ENCODE measurements at regions not wholly inside any gene's neighbourhood (a gene's known extent, or its start where the extent isn't known, plus 50 kb on each side); places are given as distances from the start of the nearest gene placed in this dataset.
"Not testable (repeated sequence)": the region's sequence is repeated elsewhere in the genome, so short reads cannot be mapped to it uniquely, and the experiment has no call there.

DNA sequence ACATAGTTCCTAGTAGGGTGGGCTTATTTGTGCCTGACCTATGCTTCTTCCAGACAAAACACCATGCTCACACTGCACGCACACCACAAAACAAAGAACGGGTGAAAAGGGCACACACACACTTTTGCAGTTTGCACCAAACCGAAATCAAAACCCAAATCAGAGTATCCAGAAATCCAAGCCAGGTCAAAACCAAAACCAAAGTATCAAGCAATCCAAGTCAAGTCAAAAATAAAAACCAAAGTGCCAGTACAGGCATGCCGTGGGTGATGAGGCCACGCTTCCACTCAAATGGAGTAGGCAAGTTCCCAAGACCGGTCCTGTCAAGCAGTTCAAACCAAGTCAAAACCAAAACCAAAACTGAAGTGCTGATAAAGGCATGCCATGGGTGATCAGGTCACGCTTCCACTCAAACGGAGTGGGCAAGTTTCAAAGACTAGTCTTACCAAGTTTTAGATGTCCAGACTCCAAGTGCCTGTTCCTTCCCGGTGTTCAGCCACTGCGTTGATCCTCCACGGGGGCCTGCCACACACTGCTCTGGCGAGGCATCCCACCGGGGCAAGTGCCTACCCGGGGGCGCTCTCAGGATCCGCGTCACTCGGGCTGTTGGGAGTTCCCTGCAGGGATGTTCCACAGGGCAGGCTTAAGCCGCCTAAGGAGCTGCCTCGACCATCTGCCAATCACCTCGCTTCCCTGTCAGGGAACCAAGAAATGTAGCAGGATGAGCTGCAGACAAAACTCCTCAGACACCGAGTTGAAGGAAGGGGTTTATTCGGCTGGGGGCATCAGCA, 184.5 kb upstream of the SGO1 start:
- not testable (repeated sequence) for DNase-seq

GRCh38 chr3:20361000-20361399, 175.0 kb upstream of the SGO1 start:
- DNase-seq, result no peak

- no peak for DNase-seq
Observed at GRCh38 chr3:20353286-20353685, 167.3 kb upstream of the SGO1 start.

GRCh38 chr3:20352546-20353179, 166.7 kb upstream of the SGO1 start:
- DNase-seq, result no peak

DNA sequence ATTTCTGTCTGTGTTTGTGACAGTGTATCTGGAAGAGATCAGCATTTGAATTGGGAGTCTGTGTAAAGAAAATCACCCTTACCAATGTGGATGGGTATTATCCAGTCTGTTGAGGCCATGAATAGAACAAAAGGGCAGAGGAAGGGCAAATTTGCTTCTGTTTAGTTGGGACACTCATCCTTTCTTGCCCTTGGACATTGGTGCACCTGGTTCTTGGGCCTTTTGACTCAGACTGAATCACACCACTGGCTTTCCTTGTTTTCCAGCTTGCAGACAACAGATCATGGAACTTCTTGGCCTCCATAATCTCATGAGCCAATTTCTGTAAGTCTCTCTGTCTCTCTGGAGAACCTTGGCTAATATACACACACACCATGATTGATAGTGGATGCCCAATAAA, 164.4 kb upstream of the SGO1 start:
- DNase-seq, result no peak

DNA sequence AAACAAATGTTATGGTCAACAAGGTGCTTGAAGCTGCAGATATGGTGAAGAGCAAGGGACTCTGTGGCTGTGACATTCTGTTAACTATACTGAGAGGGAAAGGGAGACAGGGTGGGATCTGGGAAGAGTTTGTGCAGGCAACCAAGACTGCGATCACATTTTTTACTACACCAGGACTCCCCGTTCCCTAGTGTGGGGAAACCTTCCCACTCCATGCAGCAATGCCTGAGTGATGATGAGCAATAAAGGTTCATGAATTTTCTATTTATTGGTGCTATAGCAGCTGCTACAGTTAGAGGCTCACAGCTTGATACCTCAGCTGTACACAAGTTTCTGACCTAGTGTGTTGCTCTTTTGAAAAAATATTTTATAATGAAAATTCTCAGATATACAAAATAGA, 160.9 kb upstream of the SGO1 start:
- DNase-seq, result no peak

GRCh38 chr3:20346369-20346768, 160.4 kb upstream of the SGO1 start:
- no peak for DNase-seq

- no peak for DNase-seq
Observed at GRCh38 chr3:20344400-20344959, 158.5 kb upstream of the SGO1 start.

- DNase-seq, result no peak
Observed at GRCh38 chr3:20343790-20344189, 157.8 kb upstream of the SGO1 start.

DNA sequence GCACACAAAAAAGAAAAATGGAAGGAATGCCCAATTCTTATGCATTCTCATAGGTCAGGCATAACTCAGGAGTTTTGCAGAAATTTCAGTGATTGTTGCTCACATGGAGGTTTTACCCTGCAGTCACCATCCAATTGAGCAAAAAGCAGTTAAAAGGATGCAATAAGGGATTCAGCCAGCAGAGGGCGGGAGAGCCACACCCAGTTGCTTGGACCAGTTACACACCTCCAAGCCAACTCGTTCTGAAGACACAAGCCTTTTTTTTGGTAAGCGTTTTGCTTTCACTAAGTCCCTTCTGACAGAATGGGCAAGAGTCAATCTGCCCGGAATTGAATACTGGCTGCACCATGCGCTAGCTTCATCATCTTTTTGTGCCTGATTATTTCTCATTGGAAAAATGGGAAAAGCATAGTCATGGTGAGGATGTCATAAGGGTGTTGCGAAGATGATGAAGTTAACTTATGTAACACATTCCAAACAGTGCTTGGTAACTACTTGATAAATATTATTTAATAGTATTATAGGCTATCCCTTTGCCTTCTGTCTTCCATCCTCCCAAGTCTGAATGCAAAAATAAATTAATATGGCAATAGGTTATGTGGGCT, 154.4 kb upstream of the SGO1 start:
- DNase-seq, result peak; percentile 54

GRCh38 chr3:20336572-20336971, 150.6 kb upstream of the SGO1 start:
- no peak for DNase-seq

DNA sequence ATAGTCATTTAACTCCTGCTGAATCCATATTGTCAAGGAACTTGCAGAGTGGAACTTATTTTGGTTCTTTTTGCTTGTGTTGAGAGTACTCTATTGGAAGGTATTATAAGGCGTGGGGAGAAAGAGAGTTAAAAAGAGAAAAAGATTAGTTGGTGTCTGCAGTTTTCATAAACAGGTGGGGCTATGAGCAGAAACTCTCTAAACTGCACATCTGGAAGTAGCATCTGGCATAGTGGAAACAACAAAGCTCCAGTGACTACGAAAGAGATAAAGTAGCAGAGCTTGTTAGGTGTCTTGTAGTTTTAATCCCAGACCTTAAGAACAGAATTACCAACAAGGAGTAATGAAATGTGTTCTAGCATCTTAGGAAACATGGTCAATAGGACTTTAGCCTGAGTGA, 148.8 kb upstream of the SGO1 start:
- no peak for DNase-seq

- no peak for DNase-seq
Observed at GRCh38 chr3:20327889-20328288, 141.9 kb upstream of the SGO1 start.

DNA sequence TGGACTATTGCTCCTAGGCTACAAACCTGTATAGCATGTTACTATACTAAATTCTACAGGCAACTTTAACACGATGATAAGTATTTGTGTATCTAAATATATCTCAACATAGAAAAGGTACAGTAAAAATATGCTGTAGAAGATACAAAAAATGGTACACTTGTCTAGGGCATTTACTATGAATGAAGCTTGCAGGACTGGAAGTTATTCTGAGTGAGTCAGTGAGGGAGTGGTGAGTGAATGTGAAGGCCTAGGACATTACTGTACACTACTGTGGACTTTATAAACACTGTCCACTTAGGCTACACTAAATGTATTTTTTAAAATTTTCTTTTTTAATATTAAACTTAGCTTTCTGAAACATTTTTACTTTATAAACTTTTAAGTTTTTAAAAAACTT, 140.5 kb upstream of the SGO1 start:
- no peak for DNase-seq

GRCh38 chr3:20325563-20325962, 139.6 kb upstream of the SGO1 start:
- no peak for DNase-seq

- DNase-seq, result no peak
Observed at GRCh38 chr3:20324664-20325478, 138.9 kb upstream of the SGO1 start.

DNA sequence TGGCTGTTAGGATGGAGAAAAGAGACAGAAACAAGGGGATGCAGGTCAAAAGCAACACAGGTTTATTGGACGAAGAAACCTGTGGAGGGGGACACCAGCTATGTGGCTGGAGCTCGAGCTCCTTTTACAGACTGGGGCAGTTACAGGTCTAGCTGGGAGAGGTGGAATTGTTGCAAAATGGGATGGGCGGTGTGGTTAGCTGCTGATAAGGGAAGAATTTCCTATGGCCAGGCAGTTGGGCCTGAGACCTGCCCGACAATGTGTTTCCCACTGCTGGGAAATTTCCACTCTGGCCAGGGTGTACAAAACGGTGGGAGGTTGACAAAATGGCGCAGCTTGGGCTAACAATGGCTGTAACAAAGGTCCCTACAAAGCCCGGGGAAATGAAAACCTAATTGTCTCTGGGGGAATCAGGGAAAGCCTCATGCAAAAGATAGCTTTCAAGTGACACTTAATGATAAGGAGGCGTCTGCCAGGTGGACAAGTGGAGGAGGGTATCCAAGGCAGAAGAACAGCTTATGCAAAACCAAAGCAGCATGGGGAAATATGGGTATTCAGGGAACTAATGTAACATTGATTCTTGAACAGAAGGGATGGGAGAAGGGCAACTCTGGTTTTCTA, 137.4 kb upstream of the SGO1 start:
- no peak for DNase-seq

DNA sequence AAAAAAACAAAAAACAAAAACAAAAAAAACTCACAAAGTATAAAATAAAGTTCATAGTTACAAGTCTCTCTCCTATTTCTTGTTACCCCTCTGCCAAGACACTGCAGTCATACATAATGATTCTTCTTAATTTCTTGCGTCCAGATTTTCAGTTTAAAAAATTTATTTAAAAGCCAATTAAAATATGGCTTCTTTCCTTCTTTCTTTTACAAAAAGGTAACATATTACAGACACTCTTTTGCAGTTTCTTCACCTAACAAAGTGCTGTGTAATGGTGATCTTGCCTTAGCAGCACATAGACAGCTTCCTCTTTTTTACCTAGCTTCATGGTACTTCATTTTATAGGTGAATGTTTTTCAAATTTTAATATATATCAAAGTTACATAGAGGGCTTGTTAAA, 136.1 kb upstream of the SGO1 start:
- DNase-seq, result no peak

- no peak for DNase-seq
Observed at GRCh38 chr3:20321391-20322047, 135.5 kb upstream of the SGO1 start.

- no peak for DNase-seq
Observed at GRCh38 chr3:20320489-20320888, 134.5 kb upstream of the SGO1 start.

DNA sequence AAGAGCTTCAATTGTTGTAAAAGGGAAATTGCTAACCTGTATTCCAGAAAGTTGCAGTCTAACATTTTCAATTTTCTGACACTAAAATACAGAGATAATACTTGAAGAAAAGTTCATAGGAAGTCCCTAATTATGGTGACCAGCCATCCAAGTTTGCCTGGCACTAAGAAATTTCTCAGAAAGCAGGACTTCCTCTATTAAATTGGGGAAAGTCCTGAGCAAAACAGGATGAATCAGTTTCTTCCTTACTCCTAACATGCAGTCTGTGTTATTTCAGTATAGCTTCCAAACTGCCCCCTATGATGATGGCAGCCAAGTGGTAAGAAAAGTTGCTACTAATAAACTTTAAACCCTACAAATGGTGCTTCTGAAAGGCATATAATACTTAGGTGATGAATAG, 133.5 kb upstream of the SGO1 start:
- no peak for DNase-seq

GRCh38 chr3:20317616-20318015, 131.6 kb upstream of the SGO1 start:
- DNase-seq, result no peak

Measured in GDM1 (cell line).